NB4 (cell line): ENCODE measurements at regions not wholly inside any gene's neighbourhood (a gene's known extent, or its start where the extent isn't known, plus 50 kb on each side); places are given as distances from the start of the nearest gene placed in this dataset.

Experiments
- DNase-seq: peaks from one replicate; pipeline ENCODE4 v3.0.0; 2010; ENCODE audit warnings: low read depth
- H3K4me3 ChIP-seq: one replicate; pipeline ENCODE4 v1.5.1; 2011; ENCODE audit warnings: mild to moderate bottlenecking, low read depth, low read length, moderate library complexity
- CTCF ChIP-seq: IDR thresholded peaks from one replicate; pipeline ENCODE4 v1.5.1; 2012; ENCODE audit warnings: low read depth, low read length
- MYC ChIP-seq: IDR thresholded peaks from 2 replicates; pipeline ENCODE4 v1.6.1; 2011; ENCODE audit warnings: low read depth, low read length
- POLR2A ChIP-seq: IDR thresholded peaks from 2 replicates; pipeline ENCODE4 v1.6.1; 2011; ENCODE audit warnings: mild to moderate bottlenecking; ENCODE audit not compliant: insufficient read length; ENCODE audit errors: extremely low read depth
- TF ChIP-seq, protein P1 (sequence below): IDR thresholded peaks from 2 replicates; pipeline ENCODE4 v1.6.1; 2011; ENCODE audit warnings: low read depth, low read length

DNA sequence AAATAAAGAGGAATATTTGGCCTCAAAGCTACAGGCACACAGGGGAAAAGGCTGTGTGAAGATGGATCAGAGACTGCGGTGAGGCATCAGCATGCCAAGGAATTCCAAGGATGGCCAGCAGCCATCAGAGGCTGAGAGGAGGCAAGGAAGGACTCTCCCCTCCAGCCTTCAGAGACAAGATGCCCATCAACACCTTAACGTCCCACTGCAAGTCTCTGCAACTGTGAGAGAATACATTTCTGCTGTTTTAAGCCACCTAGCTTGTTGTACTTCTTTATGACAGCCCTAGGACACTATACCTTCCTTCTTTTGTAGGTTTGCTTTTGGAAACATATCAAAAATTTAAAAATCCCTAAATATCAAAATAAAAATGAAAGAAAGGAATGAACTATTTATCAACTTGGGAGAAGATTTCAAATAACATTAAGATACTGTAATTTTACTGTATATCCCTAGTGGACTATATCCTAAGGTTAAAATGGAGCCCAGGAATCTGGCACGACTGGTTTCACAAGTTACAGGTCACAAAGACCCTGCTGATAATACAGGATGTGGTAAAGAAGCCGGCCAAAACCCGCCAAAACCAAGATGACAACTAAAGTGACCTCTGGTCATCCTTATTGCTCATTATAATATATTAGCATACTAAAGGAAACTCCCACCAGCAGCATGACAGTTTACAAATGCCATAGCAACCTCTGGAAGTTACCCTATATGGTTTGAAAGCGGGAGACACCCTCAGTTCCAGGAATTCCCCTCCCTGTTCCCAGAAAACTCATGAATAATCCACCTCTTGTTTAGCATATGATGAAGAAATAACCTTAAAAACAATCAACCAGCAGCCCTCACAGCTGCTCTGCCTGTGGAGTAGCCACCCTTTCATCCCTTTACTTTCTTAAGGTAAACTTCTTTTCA lies 185.2 kb downstream of the AVL9 start:
- DNase-seq: no peak
- TF ChIP-seq CTCF: no peak
- TF ChIP-seq, protein P1, sequence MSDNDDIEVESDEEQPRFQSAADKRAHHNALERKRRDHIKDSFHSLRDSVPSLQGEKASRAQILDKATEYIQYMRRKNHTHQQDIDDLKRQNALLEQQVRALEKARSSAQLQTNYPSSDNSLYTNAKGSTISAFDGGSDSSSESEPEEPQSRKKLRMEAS: no peak
- TF ChIP-seq POLR2A: no peak
- no peak for TF ChIP-seq MYC
- no peak overlapping the region for H3K4me3 ChIP-seq

DNA sequence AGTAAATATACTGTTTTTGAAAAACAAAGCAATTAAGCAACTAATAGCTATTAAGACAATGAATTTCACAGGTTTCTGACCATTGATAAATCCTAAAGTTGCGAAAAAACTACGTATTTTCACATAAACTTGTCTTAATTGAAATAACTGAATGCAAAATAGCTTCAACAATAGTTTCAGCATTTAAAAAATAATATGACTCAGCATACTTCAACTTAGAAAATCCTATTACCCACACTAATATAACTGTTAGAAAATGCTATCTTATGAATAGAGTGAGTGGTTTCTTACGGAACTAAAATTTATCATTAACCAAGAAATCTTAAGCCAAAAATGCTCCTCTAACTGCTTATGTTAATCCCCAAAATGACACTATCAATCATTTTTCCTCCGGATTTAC lies 183.9 kb downstream of the AVL9 start:
- TF ChIP-seq MYC: no peak
- TF ChIP-seq, protein P1: no peak
- TF ChIP-seq POLR2A: no peak
- TF ChIP-seq CTCF: no peak
- DNase-seq: no peak
- H3K4me3 ChIP-seq: no peak overlapping the region

- TF ChIP-seq CTCF (no peak), MYC (no peak), POLR2A (no peak)
- TF ChIP-seq, protein P1: no peak
- no peak for DNase-seq
- H3K4me3 ChIP-seq: no peak overlapping the region
Observed at GRCh38 chr7:32677593-32677992, 182.3 kb downstream of the AVL9 start.

- TF ChIP-seq CTCF (no peak), MYC (no peak), POLR2A (no peak)
- TF ChIP-seq, protein P1: no peak
- no peak for DNase-seq
- H3K4me3 ChIP-seq: no peak overlapping the region
Observed at GRCh38 chr7:32676249-32676941, 181.1 kb downstream of the AVL9 start.

- no peak overlapping the region for H3K4me3 ChIP-seq
- TF ChIP-seq POLR2A (no peak), MYC (no peak), CTCF (no peak)
- TF ChIP-seq, protein P1: no peak
Observed at GRCh38 chr7:32673275-32673983, 178.1 kb downstream of the AVL9 start.

More at GRCh38 chr7:32673275-32673983, 178.1 kb downstream of the AVL9 start:
- no peak for DNase-seq
